ENCODE measurements at regions not wholly inside any gene's neighbourhood (a gene's known extent, or its start where the extent isn't known, plus 50 kb on each side); places are given as distances from the start of the nearest gene placed in this dataset.

DNA sequence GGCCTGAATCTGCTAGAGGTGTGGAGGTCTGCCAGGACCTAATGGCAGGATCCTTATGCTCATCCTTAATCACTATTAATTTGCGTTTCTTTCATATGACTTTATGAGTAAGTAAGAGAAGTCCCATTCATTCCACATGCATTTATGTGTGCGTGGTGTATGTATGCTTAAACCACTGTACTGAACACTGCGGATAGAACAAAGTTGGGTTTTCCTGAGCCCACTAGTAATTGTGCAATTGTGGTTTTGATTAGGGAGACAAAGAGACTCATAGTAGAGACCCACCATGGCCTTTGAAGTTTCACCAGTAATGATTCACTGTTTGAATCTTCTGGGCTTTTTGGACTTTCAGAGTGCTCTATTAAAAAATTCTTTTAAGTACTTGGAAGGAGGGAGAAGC lies 498.5 kb upstream of the DIPK2B start:
- DNase-seq, result no peak
- in situ Hi-C loops (cut with MboI; ENCODE audit: low pct_ligation_motif_present in 1 of 4, low pct_unique_long_range_greater_than_20kb in 1 of 4, low sequenced_read_pairs in 3 of 4) (no loop called here), intact Hi-C loops (cut with DNase I; ENCODE audit: low total_unique reads) (no loop called here)
- H3K9me3 ChIP-seq, result no peaks in the 10 kb centered on the region
- no peak overlapping the region for H3K4me3 ChIP-seq
- TF ChIP-seq POLR2AphosphoS5 (IDR thresholded peaks at IDR 0.05) (no peak), POLR2A (IDR thresholded peaks at IDR 0.05) (no peak), EP300 (IDR thresholded peaks at IDR 0.05; ENCODE audit: low read depth) (no peak)
- TF ChIP-seq, protein P1, sequence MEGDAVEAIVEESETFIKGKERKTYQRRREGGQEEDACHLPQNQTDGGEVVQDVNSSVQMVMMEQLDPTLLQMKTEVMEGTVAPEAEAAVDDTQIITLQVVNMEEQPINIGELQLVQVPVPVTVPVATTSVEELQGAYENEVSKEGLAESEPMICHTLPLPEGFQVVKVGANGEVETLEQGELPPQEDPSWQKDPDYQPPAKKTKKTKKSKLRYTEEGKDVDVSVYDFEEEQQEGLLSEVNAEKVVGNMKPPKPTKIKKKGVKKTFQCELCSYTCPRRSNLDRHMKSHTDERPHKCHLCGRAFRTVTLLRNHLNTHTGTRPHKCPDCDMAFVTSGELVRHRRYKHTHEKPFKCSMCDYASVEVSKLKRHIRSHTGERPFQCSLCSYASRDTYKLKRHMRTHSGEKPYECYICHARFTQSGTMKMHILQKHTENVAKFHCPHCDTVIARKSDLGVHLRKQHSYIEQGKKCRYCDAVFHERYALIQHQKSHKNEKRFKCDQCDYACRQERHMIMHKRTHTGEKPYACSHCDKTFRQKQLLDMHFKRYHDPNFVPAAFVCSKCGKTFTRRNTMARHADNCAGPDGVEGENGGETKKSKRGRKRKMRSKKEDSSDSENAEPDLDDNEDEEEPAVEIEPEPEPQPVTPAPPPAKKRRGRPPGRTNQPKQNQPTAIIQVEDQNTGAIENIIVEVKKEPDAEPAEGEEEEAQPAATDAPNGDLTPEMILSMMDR (IDR thresholded peaks at IDR 0.05), result no peak
- no peak overlapping the region for H3K27ac ChIP-seq
- H3K27me3 ChIP-seq, result no peaks in the 10 kb centered on the region
- no peaks in the 10 kb centered on the region for H3K4me1 ChIP-seq
- no peaks in the 10 kb centered on the region for H3K36me3 ChIP-seq
- WGBS, 2 donors (ENCODE audit: low coverage in 1 of 2), result 80% methylated on average over 3 of the region's 3 CpGs; no CpG with 5 or more reads in 1 of the 2 donors

DNA sequence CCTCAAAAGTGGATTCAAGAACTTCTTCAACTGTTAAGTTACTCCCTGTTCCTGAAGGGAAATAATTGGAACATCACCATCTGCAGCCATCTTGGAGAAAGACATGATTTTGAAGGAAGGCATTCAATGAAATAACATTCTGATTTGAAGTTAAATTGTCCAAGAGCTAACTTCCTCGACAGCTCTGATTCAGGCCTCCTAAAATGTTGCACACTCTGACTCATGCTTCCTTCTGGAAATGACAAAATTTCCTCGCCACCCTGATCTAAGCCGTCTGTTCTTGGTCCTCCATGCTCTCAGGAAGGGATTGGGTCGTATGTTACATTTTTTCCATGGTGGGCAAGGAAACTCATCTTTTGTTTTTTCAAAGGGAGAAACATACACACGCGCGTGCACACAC lies 496.9 kb upstream of the DIPK2B start:
- H3K27ac ChIP-seq, result no peak overlapping the region
- H3K36me3 ChIP-seq, result no peaks in the 10 kb centered on the region
- H3K4me3 ChIP-seq, result no peak overlapping the region
- intact Hi-C loops (cut with DNase I; ENCODE audit: low total_unique reads) (no loop called here), in situ Hi-C loops (cut with MboI; ENCODE audit: low pct_ligation_motif_present in 1 of 4, low pct_unique_long_range_greater_than_20kb in 1 of 4, low sequenced_read_pairs in 3 of 4) (no loop called here)
- DNase-seq, result no peak
- H3K4me1 ChIP-seq, result no peaks in the 10 kb centered on the region
- no peaks in the 10 kb centered on the region for H3K27me3 ChIP-seq
- TF ChIP-seq POLR2A (IDR thresholded peaks at IDR 0.05) (no peak), EP300 (IDR thresholded peaks at IDR 0.05; ENCODE audit: low read depth) (no peak), POLR2AphosphoS5 (IDR thresholded peaks at IDR 0.05) (no peak)
- TF ChIP-seq, protein P1 (IDR thresholded peaks at IDR 0.05), result no peak
- WGBS, 2 donors (ENCODE audit: low coverage in 1 of 2), result 59 to 93% methylated on average over 3 to 7 of the region's 7 CpGs
- no peaks in the 10 kb centered on the region for H3K9me3 ChIP-seq

DNA sequence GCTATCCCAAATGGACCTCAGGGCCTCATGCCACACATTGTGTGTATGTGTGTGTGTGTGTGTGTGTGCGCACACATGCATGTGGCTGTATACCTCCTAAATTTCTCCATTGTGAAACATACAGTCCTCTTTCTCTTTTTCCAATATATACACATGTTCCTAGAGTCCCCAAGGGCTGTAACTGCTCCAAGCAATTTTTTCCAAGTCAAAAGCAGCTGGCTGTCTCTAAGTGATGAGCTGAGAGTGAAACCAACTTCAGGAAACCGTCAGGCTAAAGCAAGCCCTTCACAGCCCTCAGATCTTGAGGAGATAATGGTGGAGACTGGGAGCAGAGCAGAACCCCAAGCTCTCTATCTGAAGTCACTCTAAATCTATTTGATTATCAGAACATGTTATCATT lies 496.1 kb upstream of the DIPK2B start:
- WGBS, 2 donors (ENCODE audit: low coverage in 1 of 2), result 81% methylated on average over 2 of the region's 2 CpGs; no CpG with 5 or more reads in 1 of the 2 donors
- Histone ChIP-seq H3K27ac (no peak overlapping the region), H3K27me3 (no peaks in the 10 kb centered on the region), H3K4me3 (no peak overlapping the region), H3K36me3 (no peaks in the 10 kb centered on the region), H3K9me3 (no peaks in the 10 kb centered on the region), H3K4me1 (no peaks in the 10 kb centered on the region)
- no peak for DNase-seq
- in situ Hi-C loops (cut with MboI; ENCODE audit: low pct_ligation_motif_present in 1 of 4, low pct_unique_long_range_greater_than_20kb in 1 of 4, low sequenced_read_pairs in 3 of 4), result no loop called here
- intact Hi-C loops (cut with DNase I; ENCODE audit: low total_unique reads), result no loop called here
- TF ChIP-seq POLR2A (IDR thresholded peaks at IDR 0.05), result no peak
- TF ChIP-seq, protein P1 (IDR thresholded peaks at IDR 0.05), result no peak

DNA sequence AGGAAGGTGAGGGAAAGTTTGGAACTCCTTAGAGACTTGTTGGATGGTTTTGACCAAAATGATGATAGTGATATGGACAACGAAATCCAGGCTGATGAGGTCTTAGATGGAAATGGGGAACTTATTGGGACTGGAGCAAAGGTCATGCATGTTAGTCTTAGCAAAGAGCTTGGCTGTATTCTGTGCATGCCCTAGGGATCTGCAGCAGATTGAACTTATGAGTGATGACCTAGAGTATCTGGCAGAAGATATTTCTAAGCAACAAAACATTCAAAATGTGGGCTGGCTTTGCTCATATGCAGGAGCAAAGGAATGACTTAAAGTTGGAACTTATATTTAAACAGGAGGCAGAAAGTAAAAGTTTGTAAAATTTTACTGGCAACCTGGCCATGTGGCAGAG lies 489.3 kb upstream of the DIPK2B start:
- 43 to 80% methylated on average over 1 of the region's 1 CpG for WGBS, 2 donors (ENCODE audit: low coverage in 1 of 2)
- DNase-seq, result no peak
- H3K27ac ChIP-seq, result no peak overlapping the region

More for the DNA sequence above, 489.3 kb upstream of the DIPK2B start:
- intact Hi-C loops (cut with DNase I; ENCODE audit: low total_unique reads) (no loop called here), in situ Hi-C loops (cut with MboI; ENCODE audit: low pct_ligation_motif_present in 1 of 4, low pct_unique_long_range_greater_than_20kb in 1 of 4, low sequenced_read_pairs in 3 of 4) (no loop called here)
- H3K9me3 ChIP-seq, result no peaks in the 10 kb centered on the region
- TF ChIP-seq, protein P1 (IDR thresholded peaks at IDR 0.05), result no peak
- no peak for TF ChIP-seq POLR2AphosphoS5 (IDR thresholded peaks at IDR 0.05)
- TF ChIP-seq POLR2A (IDR thresholded peaks at IDR 0.05), result no peak
- no peak for TF ChIP-seq EP300 (IDR thresholded peaks at IDR 0.05; ENCODE audit: low read depth)
- no peaks in the 10 kb centered on the region for H3K4me1 ChIP-seq
- no peaks in the 10 kb centered on the region for H3K36me3 ChIP-seq
- H3K27me3 ChIP-seq, result no peaks in the 10 kb centered on the region
- H3K4me3 ChIP-seq, result no peak overlapping the region

All from transverse colon (tissue), 4 donors.